ENCODE measurements at regions not wholly inside any gene's neighbourhood (a gene's known extent, or its start where the extent isn't known, plus 50 kb on each side); places are given as distances from the start of the nearest gene placed in this dataset.

GRCh38 chr6:56756219-56756789 is 113.6 kb upstream of the DST start:
- Histone ChIP-seq H4K20me1 (ENCODE audit: insufficient read depth) (no peaks in the 10 kb centered on the region), H3K4me3 (replicated peaks in 1 of 2; ENCODE audit: low read depth in 1 of 2, low read length in 2 of 2) (peak overlapping the region in 1 of 2 experiments; percentile 5; a peak in 1 of 4 replicates), H3K4me2 (ENCODE audit: low read length) (peak overlapping the region; percentile 57), H3K9ac (ENCODE audit: low read length) (peak overlapping the region; percentile 36), H3K9me2 (ENCODE audit: insufficient read depth) (no peaks in the 10 kb centered on the region), H3K9me3 (ENCODE audit: control insufficient read depth in 1 of 2, insufficient read depth in 1 of 2, low read depth in 1 of 2, low read length in 2 of 2) (no peaks in the 10 kb centered on the region), H3K79me2 (ENCODE audit: insufficient read depth, low read length) (peaks cover 97% of the 10 kb centered on the region), H3K4me1 (ENCODE audit: control insufficient read depth in 1 of 2, insufficient read depth in 2 of 2, low read length in 2 of 2) (peaks cover 91 to 93% of the 10 kb centered on the region in 2 experiments), H3K36me3 (ENCODE audit: control insufficient read depth in 1 of 2, insufficient read depth in 2 of 2, low read length in 2 of 2) (peaks cover 0 to 4% of the 10 kb centered on the region in 2 experiments; a peak in 1 of 4 replicates), H3K27me3 (ENCODE audit: insufficient read depth, low read length) (no peaks in the 10 kb centered on the region), H3K27ac (ENCODE audit: low read depth, low read length) (peak overlapping the region; percentile 97), H2AFZ (ENCODE audit: low read depth, low read length, poor library complexity, severe bottlenecking) (no peak overlapping the region)
- BruUV-seq (replicated peaks): no TSS peak
- POLR2A ChIA-PET: no interaction called here
- peak; percentile 47 for ATAC-seq
- TF ChIP-seq YY1 (IDR thresholded peaks at IDR 0.05; ENCODE audit: extremely low read depth, insufficient replicate concordance, low read depth, low read length) (no peak), ZNF274 (IDR thresholded peaks at IDR 0.05; ENCODE audit: low read depth, low read length) (no peak), ZFX (IDR thresholded peaks at IDR 0.05) (no peak), REST (IDR thresholded peaks at IDR 0.05; ENCODE audit: low read depth) (no peak), SP1 (IDR thresholded peaks at IDR 0.05; ENCODE audit: low read depth) (peak; percentile 35), CEBPB (IDR thresholded peaks at IDR 0.05; ENCODE audit: low read depth) (no peak), MAX (IDR thresholded peaks at IDR 0.05) (0 out of 2 replicates have a peak, but pooled peaks have one; percentile 21)
- CTCF ChIA-PET: interaction anchor here (1.3 to 4.2 kb wide), 6 partner anchors 10 to 119 kb away, joined by 3 to 29 read pairs (median 4); no protein-coding TSS in a partner anchor
- intact Hi-C loops (cut with micrococcal nuclease): loop anchor here (2.0 to 5.0 kb wide), 4 partner anchors 48 to 399 kb away; no protein-coding TSS in a partner anchor
- DNase-seq (ENCODE audit: low read depth, low spot score): no peak
- RAD21 ChIA-PET (ENCODE audit: low non-redundant PET in 1 of 2, low total read pairs in 2 of 2, uncharacterized antibody in 2 of 2, unreplicated experiment in 2 of 2): interaction anchor here in 1 of 2 experiments (1.4 kb wide), 1 partner anchor 43 kb away, joined by 6 read pairs; no protein-coding TSS in a partner anchor
